ENCODE measurements at regions not wholly inside any gene's neighbourhood (a gene's known extent, or its start where the extent isn't known, plus 50 kb on each side); places are given as distances from the start of the nearest gene placed in this dataset.

DNA sequence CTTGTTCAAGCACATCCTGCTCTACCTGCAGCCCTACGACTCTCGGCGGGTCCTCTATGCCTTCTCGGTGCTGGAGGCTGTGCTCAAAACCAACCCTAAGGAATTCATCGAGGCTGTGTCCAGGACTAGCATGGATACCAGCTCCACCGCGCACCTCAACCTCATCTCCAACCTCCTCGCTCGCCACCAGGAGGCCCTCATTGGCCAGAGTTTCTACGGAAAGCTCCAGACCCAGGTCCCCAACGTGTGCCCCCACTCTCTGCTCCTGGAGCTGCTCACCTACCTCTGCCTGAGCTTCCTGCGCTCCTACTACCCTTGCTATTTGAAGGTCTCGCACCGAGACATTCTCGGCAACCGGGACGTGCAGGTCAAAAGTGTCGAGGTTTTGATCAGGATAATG is 74.3 kb upstream of the MORC3 start:
- TF ChIP-seq CTCF (IDR thresholded peaks at IDR 0.05) (no peak), POLR2A (IDR thresholded peaks at IDR 0.05; ENCODE audit: low read depth) (no peak), EP300 (IDR thresholded peaks at IDR 0.05) (no peak)
